HG02870 (cell line): ENCODE measurements at regions not wholly inside any gene's neighbourhood (a gene's known extent, or its start where the extent isn't known, plus 50 kb on each side); places are given as distances from the start of the nearest gene placed in this dataset.
"Not testable (repeated sequence)": the region's sequence is repeated elsewhere in the genome, so short reads cannot be mapped to it uniquely, and the experiment has no call there.

Experiments
- ATAC-seq: cut with Tn5 transposase; IDR thresholded peaks from one replicate; pipeline ENCODE4 v1.9.1; 2021; ENCODE audit warnings: mild to moderate bottlenecking, moderate library complexity; ENCODE audit not compliant: unreplicated experiment

DNA sequence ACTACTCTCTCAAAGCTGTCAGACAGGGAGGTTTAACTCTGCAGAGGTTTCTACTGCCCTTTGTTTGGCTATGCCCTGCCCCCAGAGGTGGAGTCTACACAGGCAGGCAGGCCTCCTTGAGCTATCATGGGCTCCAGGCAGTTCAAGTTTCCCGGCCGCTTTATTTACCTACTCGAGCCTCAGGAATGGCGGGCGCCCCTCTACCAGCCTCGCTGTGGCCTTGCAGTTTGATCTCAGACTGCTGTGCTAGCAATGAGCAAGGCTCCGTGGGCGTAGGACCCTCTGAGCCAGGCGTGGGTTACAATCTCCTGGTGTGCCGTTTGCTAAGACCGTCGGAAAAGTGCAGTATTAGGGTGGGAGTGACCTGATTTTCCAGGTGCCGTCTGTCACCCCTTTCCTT lies 124.3 kb downstream of the PTCHD1 start:
- ATAC-seq, result not testable (repeated sequence)

DNA sequence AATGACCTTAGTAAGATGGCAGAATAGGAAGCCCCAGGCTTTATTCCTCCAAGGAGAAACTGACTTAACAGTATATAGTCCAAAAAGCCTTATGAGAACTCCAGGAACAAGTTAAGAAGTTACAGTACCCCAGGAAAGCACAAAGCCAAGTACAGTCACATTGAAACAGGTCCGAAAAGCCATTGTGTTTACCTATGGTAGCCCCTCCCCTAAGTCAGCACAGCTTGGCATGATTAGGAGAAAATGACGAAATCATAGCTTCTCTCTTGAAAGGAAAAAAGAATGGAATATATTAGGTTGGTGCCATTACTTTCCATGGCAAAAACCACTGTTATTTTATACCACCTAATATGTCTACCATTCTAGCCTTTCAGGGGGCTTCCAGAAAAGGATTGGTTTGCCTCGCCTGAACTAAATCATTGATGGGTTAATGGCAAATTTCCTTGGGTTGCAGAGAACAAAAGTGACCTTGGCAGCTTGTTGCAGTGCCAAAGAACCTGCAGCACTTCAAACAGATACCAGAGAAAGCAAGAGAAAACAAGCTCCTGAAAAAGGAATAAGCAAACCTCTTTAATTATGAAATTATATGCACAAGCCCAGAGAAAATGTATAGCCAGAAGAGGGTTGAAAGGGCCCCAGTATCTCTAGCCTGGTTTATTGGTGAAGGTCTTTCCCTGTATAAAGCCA lies 130.6 kb downstream of the PTCHD1 start:
- no peak for ATAC-seq

DNA sequence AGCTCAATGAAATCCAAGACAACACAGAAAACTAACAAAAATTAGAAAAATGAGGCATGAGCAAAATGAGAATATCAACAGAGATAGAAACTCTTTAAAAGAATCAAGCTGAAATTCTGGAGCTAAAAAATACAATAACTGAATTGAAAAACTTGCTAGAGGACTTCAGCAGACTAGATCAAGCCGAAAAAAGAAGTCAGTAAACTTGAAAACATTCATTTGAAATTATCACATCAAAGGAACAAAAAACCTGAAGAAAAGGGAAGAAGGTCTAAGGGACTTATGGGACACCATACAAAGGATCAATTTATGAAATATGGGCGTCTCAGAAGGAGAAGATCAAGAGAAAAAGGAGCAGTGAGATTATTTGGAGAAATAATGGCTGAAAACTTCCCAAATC lies 131.3 kb downstream of the PTCHD1 start:
- no peak for ATAC-seq

DNA sequence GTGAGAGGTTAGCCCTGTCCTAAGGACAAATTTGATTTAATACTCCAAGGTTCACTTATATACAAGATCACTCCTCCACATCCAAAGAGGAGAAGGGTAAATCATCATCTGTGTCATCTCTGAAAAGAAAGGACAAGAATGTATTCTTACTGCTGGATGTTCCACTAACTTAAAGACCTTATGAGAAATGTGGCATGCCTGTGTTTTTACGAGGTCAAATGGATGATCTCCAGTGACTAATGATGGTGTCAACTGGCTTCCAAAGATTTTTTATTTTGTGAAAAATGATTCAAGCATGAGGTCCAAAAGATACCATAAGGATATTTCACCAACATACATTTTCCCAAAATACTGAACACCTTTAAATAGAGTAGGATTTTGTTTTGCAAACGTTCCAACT lies 143.4 kb downstream of the PTCHD1 start:
- ATAC-seq, result no peak

DNA sequence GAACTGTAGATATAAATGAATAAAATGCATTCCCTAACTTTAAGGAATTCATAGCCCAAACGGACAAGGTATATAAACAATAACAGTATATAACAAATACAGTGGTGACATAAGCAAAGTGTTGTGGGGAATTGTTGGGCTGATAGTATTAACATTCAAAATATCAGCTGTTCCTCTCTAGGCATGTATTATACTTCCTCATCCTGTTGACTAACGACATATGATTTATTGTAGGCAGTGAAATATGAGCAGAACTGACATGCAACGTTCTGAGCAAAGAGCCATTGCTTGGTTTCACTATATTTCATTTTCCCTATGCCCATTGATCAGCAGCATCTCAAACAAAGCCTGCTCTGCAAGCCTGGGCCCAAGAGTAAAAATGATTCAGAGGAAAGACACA lies 143.9 kb downstream of the PTCHD1 start:
- no peak for ATAC-seq

DNA sequence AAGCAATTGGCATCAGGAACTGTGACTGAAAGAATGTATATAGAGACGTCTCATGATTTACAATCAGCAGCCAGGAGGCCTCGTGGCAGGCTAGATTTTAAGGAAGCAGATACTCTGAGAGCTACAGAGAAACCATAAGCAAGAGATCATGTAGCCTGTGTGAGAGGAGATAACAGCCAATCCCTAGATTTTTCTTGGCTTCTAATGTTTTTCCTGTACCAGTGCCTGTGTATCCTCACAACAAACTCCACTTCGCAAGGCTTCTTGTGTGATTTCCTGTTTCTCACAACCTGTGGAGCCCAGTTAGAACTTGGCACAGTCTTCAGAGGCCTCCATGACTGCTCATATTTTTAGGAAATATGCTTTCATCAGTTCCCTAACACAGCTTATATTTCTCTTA lies 147.9 kb downstream of the PTCHD1 start:
- ATAC-seq, result no peak

DNA sequence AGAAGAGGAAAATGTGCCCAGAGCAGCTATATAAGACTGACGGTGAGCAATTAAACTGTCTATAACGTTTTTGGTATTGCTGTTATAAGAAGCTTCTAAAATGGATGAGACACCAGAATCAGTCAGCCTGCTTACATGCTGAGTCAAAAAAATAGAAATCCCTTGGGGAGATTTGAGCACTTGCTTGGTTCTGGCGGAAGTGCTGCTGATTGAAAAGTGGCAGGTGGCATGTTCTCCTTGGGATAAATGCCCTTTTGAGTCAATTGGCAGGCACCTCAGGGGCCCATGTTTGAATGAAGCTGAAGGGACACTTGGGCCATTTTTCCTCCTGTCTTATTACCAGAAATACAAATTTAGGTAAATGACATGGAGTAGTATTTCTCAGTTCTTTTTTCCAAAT lies 148.7 kb downstream of the PTCHD1 start:
- no peak for ATAC-seq

DNA sequence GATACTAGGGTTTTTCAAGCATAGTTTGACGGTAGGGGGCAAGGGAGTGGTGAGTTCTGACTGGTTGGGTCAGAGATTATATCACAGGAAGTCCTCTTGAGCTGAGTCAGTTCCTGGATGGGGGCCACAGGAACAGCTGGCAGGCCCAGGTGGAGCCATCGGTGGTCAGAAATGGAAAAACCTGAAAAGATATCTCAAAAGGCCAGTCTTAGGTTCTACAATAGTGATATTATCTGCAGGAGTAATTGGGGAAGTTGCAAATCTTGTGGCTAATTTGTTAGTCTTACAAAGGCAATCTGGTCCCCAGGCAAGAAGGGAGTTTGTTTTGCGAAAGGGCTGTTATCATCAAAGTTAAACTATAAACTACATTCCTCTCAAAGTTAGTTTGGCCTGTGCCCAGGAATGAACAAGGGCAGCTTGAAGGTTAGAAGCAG lies 159.3 kb downstream of the PTCHD1 start:
- ATAC-seq, result peak; percentile 69

DNA sequence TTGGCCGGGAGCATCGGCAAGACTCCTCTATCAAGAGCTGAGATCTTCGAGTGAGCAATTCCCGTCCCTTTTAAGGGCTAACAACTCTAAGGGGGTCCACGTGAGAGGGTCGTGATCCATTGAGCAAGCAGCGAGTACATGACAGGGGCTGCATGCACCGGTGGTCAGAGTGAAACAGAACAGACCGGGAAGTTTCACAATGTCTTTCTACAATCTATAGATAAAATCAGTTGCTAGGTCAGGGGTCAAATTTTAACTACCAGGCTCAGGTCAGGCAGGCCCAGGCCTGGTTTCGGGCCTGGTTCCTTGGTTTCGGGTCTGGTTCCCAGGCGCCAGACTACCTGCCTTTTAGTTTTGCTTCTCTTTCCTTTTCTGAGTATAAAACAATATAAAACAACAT lies 160.1 kb downstream of the PTCHD1 start:
- ATAC-seq, result no peak

DNA sequence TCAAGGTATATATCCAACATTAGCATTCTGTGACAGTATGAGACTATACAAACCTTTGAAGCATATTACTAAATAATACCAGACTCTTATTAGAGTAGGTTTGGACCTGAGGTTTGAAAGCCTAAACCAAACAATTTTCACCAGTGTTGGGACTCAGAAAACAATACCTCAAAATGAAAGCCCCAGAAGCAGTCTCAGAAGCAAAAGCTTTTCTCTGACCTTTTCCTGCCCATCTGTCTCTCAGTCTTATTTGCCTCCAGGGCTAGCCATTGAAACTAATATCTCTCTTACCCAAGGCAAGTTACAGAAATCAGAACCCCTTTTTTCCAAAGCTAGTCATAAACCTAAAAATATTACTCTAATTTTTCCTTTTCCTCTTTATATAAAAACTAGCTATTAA lies 163.3 kb downstream of the PTCHD1 start:
- peak; percentile 71 for ATAC-seq

DNA sequence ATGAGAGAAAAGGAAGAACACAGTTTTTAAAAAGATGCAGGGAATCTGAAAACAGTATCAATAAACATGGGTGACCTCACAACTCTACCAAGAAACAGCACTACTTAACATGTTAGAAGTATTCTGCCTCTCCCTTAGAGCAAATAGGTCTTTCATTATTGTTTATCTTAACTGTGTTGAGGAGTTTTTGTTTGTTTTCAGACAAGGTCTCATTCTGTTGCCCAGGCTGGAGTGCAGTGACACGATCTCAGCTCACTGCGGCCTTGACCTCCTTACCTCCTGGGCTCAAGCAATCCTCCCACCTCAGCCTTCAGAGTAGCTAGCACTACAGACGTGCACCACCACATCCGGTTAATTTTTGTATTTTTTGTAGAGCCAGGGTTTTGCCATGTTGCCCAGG lies 165.3 kb upstream of the PRDX4 start:
- no peak for ATAC-seq

DNA sequence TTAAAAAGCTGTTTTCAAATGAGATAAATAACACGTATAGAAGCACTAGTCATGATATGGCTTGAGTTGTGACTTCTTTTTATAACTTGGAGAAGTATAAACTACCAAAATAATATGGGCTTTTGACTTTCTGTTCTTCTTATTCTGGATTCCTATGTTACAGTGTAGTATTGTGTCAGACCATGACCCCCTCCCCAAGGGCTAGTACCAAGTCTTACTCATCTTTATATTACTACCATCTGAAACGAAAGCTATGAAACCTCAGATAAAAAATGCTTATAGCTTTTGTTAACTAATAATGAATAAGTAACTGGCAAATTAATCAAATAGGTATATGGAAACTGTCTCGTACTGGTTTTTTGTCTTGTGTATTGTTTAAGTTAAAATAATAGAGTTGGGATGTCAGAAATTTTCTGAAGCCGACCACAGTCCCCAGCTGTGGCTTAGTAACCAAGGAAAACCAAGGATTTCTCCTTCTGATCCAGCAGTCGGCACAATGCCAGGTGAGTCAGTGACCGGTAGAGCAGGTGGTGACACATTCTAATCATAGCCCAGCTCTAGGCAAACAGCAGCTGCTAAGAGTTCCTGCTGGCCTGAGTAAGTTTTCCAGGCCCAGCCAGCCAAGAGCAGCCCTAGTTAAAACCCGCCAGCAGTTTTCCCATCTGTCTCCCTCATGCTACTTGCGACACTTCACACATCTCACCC lies 163.3 kb upstream of the PRDX4 start:
- no peak for ATAC-seq

DNA sequence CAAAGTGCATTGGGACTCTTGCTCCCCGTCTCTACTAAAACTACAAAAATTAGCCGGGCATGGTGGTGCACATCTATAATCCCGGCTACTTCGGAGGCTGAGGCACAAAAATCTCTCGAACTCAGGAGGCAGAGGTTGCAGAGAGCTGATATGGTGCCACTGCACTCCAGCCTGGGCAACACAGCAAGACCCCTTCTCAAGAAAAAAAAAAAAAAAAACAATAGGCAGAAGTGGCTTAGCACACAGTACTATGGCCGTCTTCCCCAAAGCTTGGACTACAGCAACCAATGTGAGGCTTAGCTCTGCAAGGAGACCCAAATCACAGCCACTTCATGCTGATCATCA lies 162.8 kb upstream of the PRDX4 start:
- no peak for ATAC-seq

DNA sequence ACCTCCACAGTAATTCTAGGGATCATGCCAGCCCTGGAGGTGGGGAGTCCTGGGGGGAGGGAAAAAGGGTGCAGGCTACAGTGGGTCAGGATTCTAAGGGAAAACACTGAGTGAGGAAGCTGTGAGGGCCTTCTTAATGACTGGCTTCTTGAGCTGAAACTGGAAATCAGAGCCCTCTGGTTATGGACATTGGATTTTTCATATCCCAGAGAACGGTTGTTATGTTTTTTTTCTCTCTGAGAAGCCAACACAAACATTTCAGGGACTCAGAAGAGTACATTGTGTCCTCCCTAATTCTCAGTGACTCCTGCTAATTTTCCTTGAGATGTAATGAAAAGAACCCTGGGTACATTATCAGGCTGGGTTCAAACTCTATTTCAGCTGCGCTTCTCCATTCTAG lies 162.4 kb upstream of the PRDX4 start:
- no peak for ATAC-seq

DNA sequence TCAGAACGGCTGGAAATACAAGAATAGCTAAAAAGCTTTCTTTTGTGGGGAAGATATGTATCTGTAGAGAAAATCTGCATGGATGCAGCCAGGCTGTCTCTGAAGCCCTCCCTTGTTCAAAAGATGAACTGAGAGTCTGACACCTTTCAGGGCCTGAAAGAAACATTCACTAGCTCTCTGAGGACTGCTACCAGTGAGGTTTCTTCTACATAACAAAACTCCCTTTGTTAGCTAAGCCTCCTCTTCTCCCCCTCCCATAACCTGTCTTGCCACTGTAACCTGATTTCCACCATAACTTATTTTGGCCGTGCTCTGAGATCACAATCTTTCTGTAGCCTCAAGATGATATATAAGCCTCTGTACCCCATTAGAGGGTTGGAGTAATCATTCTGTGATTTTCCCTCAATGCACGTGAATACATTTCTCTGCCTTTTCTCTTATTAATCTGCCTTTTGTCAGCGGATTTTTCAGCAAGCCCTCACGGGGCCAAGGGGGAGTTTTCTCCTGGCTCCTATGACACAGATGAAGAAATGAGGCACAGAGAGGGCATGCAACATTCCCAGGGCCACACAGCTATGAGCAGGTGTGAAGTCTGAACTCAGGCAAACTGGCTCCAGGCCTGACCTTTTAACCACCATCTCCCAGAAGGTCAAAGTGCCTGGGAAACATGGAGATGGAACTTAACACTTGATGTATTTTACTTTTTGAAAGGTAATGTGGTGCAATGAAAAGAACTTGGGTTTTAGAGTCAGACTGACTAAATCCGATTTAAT lies 161.6 kb upstream of the PRDX4 start:
- no peak for ATAC-seq

DNA sequence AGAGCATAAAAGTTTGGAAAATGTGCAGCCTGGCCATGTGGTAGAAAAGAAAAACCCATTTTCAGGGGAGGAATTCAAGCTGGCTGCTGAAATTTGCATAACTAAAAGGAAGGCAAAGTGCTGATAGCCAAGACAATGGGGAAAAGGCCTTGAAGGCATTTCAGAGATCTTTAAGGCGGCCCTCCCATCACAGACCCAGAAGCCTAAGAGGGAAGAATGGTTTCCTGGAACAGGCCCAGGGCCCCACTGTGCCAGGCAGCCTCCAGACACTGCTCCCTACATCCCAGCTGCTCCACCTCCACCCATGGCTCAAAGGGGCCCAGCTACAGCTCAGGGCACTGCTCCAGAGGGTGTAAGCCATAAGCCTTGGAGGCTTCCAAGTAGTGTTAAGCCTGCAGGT lies 158.0 kb upstream of the PRDX4 start:
- no peak for ATAC-seq

DNA sequence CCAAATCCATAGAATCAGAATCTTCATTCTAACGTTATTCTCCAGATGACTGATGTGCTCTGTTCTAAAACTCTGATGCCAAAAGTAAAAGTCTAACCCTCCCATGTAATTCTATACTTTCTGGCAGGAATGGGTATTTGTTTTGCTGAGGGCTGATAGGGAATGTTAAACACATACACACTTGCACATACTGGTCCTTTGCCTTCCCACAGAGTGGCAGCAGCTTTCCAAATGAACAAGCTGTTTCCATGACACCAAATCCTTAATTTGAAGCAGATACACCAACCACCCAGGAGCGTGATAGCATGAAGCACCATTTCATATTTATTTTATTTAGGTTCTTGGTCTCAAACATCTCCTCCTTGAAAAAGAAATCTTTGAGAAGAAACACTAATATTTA lies 155.5 kb upstream of the PRDX4 start:
- ATAC-seq, result no peak

DNA sequence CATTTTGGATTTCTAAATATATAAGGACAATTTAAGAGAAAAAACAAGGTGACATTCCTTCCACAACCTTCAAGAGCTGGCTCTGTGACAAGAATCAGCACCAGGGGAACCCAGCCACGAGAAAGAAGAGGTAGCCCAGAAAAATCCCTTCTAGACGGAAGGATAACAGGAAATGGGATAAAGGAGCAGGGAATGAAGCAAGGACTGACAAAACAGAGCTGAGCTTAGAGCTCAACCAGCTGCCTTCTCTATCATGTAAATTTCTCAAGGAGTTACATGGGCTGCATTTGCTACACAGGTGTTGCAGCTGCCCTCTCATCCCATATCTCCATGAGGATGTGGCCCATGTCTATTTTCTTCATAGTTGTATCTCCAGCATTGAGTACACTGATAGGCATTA lies 154.2 kb upstream of the PRDX4 start:
- ATAC-seq, result no peak

DNA sequence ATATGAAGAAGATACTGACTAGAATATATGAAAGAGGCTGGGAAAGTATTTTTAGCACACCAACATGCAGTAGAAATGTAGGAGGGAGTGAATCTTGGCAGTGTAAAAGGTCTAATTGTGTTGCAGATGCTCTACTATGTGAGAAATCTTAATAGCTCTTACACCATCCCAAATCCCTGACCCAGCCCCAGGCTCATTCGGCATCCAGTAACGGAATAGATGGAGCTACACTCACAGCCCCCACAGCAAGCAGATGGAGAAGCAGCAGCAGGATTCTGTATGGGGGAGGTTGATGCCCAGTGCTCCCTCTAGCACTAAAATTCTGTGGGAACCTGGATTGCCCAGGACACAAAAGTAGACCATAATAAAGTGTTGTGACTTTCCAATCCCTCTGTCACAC lies 153.2 kb upstream of the PRDX4 start:
- no peak for ATAC-seq

DNA sequence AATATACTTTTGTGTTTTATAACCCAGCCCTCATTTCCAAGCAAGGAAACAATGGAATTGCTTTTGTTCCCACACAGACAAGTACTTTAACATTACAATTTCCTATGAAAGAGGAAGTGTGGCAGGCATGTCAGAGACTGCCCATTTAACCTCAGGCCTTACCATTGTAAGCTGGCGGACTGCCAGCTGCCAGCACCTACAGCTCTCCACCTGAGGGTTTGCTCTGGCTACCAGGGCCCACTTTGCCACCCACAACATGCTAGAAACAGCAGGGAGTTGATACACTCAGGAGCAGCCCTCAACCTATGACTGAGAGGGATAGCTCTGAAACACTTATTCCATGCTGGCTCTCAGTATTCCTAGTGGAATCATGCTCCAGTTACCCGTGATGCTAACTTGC lies 152.3 kb upstream of the PRDX4 start:
- no peak for ATAC-seq

DNA sequence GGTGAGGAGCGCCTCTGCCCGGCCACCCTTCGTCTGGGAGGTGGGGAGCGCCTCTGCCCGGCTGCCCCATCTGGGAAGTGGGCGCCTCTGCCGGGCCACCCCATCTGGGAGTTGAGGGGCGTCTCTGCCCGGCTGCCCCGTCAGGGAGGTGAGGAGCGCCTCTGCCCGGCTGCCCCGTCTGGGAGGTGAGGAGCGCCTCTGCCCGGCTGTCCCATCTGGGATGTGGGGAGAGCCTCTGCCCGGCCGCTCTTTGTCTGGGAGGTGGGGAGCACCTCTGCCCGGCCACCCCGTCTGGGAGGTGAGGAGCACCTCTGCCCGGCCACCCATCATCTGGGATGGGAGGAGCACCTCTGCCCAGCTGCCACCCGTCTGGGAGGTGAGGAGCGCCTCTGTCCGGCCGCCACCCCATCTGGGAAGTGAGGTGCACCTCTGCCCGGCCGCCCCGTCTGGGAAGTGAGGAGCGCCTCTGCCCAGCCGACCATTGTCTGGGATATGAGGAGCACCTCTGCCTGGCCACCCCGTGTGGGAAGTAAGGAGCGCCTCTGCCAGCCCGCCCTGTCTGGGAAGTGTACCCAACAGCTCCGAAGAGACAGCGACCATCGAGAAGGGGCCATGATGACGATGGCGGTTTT lies 144.2 kb upstream of the PRDX4 start:
- ATAC-seq, result not testable (repeated sequence)

DNA sequence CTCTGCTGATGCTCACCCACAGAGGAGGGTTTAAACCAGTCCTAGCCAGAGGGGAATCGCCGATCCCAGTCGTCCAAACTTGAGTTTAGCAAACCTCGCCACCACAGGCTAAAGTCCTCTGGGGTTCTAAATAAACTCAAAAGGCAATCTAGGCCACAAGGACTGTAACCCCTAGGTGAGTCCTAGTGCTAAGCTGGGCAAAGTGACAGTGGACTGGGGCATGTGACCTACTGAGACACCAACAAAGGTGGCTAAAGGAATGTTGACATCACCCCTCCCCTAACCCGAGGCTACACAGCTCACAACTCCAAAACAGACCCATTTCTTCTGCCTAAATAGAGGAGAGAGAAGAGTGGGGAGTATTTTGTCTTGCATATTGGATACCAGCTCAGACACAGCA lies 142.8 kb upstream of the PRDX4 start:
- ATAC-seq, result no peak
